GM12878 (cell line): ENCODE measurements at regions not wholly inside any gene's neighbourhood (a gene's known extent, or its start where the extent isn't known, plus 50 kb on each side); places are given as distances from the start of the nearest gene placed in this dataset.

Experiments used
- ATAC-seq: fragments of 200-7000 bp; cut with Tn5 transposase; 3 replicates; pipeline ENCODE4 v1.9.1; 2020; ENCODE audit warnings: mild to moderate bottlenecking, moderate library complexity
- BruUV-seq: library from RNA; stranded (reverse); fragments of 400-500 nt; replicated peaks from 2 replicates; lab custom pipeline; 2021; lab: Mats Ljungman, UMichigan
- CTCF ChIA-PET: fragments of 300-600 bp; sonication (Branson Sonifier 250); formaldehyde crosslinking; extraction: SDS; loops from one replicate; lab custom pipeline; 2021; ENCODE audit warnings: inconsistent platforms; lab: Yijun Ruan, JAX
- POLR2A ChIA-PET: fragments of 350-600 bp; formaldehyde crosslinking; extraction: SDS; loops from one replicate; lab custom pipeline; 2021; ENCODE audit warnings: inconsistent platforms; lab: Charles Lee
- RAD21 ChIA-PET: fragments of 300-600 bp; sonication (Branson Sonifier 250); formaldehyde crosslinking; loops from one replicate; lab custom pipeline; 2023; ENCODE audit warnings: antibody characterized with exemption; ENCODE audit not compliant: unreplicated experiment; lab: Charles Lee
- SMC1A ChIA-PET: fragments of 300-600 bp; sonication (Branson Sonifier 250); formaldehyde crosslinking; loops from one replicate; lab custom pipeline; 2023; ENCODE audit not compliant: unreplicated experiment, uncharacterized antibody; lab: Charles Lee
- DNase-seq: peaks from one replicate; pipeline ENCODE4 v3.0.0-alpha.2; 2011; ENCODE audit warnings: low read depth, low spot score
- FAIRE-seq: peaks from 3 replicates; lab custom pipeline; 2011; peaks lifted over from hg19 to GRCh38; lab: Jason Lieb, UNC
- H2AFZ ChIP-seq: 2 replicates; pipeline ENCODE4 v1.6.0; 2011; ENCODE audit warnings: low read depth, low read length, control low read depth; ENCODE audit not compliant: control insufficient read depth
- H3K27ac ChIP-seq: 2 replicates; pipeline ENCODE4 v1.5.1; 2011; ENCODE audit warnings: control low read depth; ENCODE audit not compliant: control insufficient read depth, insufficient read depth
- H3K27me3 ChIP-seq, 2 experiments: replicated peaks in 1 of 2; 2 replicates each; pipeline versions ENCODE4 v1.6.0 to v1.6.1; 2011; ENCODE audit warnings: low read length in 1 of 2; ENCODE audit not compliant: control insufficient read depth in 2 of 2, insufficient read depth in 2 of 2
- H3K36me3 ChIP-seq, 2 experiments: 2 replicates each; pipeline ENCODE4 v1.5.1; 2011; ENCODE audit warnings: low read length in 1 of 2; ENCODE audit not compliant: control insufficient read depth in 2 of 2, insufficient read depth in 2 of 2
- H3K4me1 ChIP-seq: 2 replicates; pipeline ENCODE4 v1.6.1; 2011; ENCODE audit warnings: mild to moderate bottlenecking, low read length, moderate library complexity, mixed read lengths; ENCODE audit not compliant: control insufficient read depth, insufficient read depth
- H3K4me2 ChIP-seq: 2 replicates; pipeline ENCODE4 v1.6.0; 2011; ENCODE audit warnings: control low read depth; ENCODE audit not compliant: control insufficient read depth, insufficient read depth
- H3K4me3 ChIP-seq: fragments of 200-600 bp; sonication (generic); 2 replicates; pipeline ENCODE4 v1.5.1; 2016
- H3K79me2 ChIP-seq: 2 replicates; pipeline ENCODE4 v1.6.0; 2011; ENCODE audit warnings: low read length; ENCODE audit not compliant: control insufficient read depth, insufficient read depth
- H3K9ac ChIP-seq: 2 replicates; pipeline ENCODE4 v1.8.0; 2011; ENCODE audit warnings: low read length, control low read depth, mixed read lengths; ENCODE audit not compliant: control insufficient read depth, insufficient read depth
- H3K9me3 ChIP-seq: replicated peaks from 3 replicates; pipeline ENCODE4 v1.5.1; 2011; ENCODE audit warnings: mild to moderate bottlenecking, low read length; ENCODE audit not compliant: control insufficient read depth, insufficient read depth
- H4K20me1 ChIP-seq: 2 replicates; pipeline ENCODE4 v1.6.0; 2011; ENCODE audit not compliant: control insufficient read depth, insufficient read depth
- IKZF1 ChIP-seq: fragments of 450-650 bp; conservative IDR thresholded peaks from 2 replicates; pipeline ENCODE4 v1.6.1; 2017; ENCODE audit warnings: antibody characterized with exemption, mild to moderate bottlenecking
- IRF5 ChIP-seq: fragments of 450-650 bp; IDR thresholded peaks from 2 replicates; pipeline ENCODE4 v1.6.1; 2017; ENCODE audit warnings: borderline replicate concordance
- KLF5 ChIP-seq: fragments of 450-650 bp; IDR thresholded peaks from 2 replicates; pipeline ENCODE4 v1.6.1; 2014; ENCODE audit warnings: mild to moderate bottlenecking; ENCODE audit not compliant: partially characterized antibody
- LARP7 ChIP-seq: fragments of 450-650 bp; IDR thresholded peaks from 2 replicates; pipeline ENCODE4 v1.6.1; 2017; ENCODE audit warnings: mild to moderate bottlenecking
- PAX5 ChIP-seq: IDR thresholded peaks from 2 replicates; pipeline ENCODE4 v1.6.1; 2011; ENCODE audit warnings: low read depth, low read length, borderline replicate concordance
- SMAD5 ChIP-seq: IDR thresholded peaks from 2 replicates; pipeline ENCODE4 v1.6.1; 2016; ENCODE audit warnings: antibody characterized with exemption, low read depth
- TCF12 ChIP-seq: IDR thresholded peaks from 2 replicates; pipeline ENCODE4 v1.6.1; 2011; ENCODE audit warnings: low read depth, mild to moderate bottlenecking, low read length
- ZNF592 ChIP-seq: fragments of 450-650 bp; IDR thresholded peaks from 2 replicates; pipeline ENCODE4 v1.6.1; 2017; ENCODE audit warnings: mild to moderate bottlenecking, moderate library complexity
- WGBS: methylation state at CpG from one replicate; pipeline ENCODE4 v1.1.6; 2016; ENCODE audit warnings: low lambda C conversion rate; ENCODE audit not compliant: insufficient replicate concordance, insufficient coverage; ENCODE audit errors: missing lambda C conversion rate; 5-methylcytosine and 5-hydroxymethylcytosine counted together
- in situ Hi-C: fragments of 300-500 bp; cut with MboI; formaldehyde crosslinking; loops from 9 replicates; pipeline ENCODE4 v1.14.3; 2018; ENCODE audit warnings: mixed read lengths
- intact Hi-C: fragments of 100-400 bp; cut with micrococcal nuclease; formaldehyde crosslinking; loops from one replicate; pipeline ENCODE4 v1.14.2; 2022; ENCODE audit not compliant: unreplicated experiment
- TF ChIP-seq, protein P1 (sequence below): fragments of 450-650 bp; IDR thresholded peaks from 2 replicates; pipeline ENCODE4 v1.6.1; 2018; ENCODE audit warnings: mild to moderate bottlenecking, low read depth, moderate library complexity; ENCODE audit not compliant: partially characterized antibody

- Histone ChIP-seq H3K27ac (no peak overlapping the region), H3K9me3 (no peaks in the 10 kb centered on the region; the same call in 2 of the 3 replicates), H4K20me1 (no peaks in the 10 kb centered on the region), H2AFZ (no peak overlapping the region), H3K4me2 (no peak overlapping the region), H3K4me3 (no peak overlapping the region), H3K27me3 (no peaks in the 10 kb centered on the region), H3K36me3 (no peaks in the 10 kb centered on the region), H3K4me1 (peaks cover 11% of the 10 kb centered on the region), H3K79me2 (no peaks in the 10 kb centered on the region), H3K9ac (no peak overlapping the region)
- in situ Hi-C loops (no loop called here), intact Hi-C loops (no loop called here)
- POLR2A ChIA-PET: no interaction called here
- SMC1A ChIA-PET: no interaction called here
- FAIRE-seq: no peak
- no TSS peak for BruUV-seq
- DNase-seq: no peak
- no peak for ATAC-seq
- CTCF ChIA-PET: no interaction called here
- TF ChIP-seq ZNF592 (no peak), IKZF1 (no peak), PAX5 (no peak), LARP7 (no peak), TCF12 (no peak), SMAD5 (no peak), IRF5 (no peak), KLF5 (no peak)
- TF ChIP-seq, protein P1, sequence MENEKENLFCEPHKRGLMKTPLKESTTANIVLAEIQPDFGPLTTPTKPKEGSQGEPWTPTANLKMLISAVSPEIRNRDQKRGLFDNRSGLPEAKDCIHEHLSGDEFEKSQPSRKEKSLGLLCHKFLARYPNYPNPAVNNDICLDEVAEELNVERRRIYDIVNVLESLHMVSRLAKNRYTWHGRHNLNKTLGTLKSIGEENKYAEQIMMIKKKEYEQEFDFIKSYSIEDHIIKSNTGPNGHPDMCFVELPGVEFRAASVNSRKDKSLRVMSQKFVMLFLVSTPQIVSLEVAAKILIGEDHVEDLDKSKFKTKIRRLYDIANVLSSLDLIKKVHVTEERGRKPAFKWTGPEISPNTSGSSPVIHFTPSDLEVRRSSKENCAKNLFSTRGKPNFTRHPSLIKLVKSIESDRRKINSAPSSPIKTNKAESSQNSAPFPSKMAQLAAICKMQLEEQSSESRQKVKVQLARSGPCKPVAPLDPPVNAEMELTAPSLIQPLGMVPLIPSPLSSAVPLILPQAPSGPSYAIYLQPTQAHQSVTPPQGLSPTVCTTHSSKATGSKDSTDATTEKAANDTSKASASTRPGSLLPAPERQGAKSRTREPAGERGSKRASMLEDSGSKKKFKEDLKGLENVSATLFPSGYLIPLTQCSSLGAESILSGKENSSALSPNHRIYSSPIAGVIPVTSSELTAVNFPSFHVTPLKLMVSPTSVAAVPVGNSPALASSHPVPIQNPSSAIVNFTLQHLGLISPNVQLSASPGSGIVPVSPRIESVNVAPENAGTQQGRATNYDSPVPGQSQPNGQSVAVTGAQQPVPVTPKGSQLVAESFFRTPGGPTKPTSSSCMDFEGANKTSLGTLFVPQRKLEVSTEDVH: no peak
- RAD21 ChIA-PET: no interaction called here
- WGBS: 0% methylated on average over 1 of the region's 1 CpG
These were observed 329.0 kb downstream of the MAF start for GRCh38 chr16:79271583-79271982.
